ENCODE measurements at regions not wholly inside any gene's neighbourhood (a gene's known extent, or its start where the extent isn't known, plus 50 kb on each side); places are given as distances from the start of the nearest gene placed in this dataset.

DNA sequence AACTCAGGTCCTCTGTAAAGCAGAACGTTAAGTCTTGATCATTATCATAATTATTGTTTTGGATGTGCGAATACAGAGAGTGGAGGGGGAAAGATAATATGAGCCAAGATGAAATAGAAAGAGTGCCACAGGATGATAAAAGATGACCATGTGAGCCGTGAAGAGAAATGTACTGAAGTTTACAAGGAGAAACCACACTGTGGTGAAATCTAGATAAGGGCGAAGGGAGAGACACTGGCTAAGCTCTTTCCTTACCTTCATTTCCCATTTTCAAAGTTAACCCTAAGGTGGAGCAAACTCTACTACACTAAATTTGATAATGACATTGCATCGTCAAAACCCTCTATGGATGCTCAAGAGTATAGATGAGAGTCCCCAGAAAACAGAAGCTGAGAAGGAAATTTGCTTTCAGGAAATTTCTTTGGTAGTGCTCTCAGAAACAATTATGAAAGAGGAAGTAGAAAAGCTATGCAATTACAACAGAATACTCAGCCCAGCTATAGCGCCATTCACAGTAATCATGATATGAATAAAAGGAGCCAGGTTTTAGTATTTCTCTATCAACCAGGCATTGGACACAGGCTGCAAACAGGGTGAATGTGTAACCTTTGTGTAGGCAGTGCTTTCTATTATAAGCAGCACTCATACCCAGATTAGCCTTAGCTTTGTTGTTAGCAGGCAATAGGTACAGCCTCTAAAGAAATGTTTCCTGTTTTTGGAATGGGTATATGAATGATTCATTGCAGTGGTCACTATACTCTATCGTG lies 1080.7 kb downstream of the GRIK2 start:
- DNase-seq, result no peak

DNA sequence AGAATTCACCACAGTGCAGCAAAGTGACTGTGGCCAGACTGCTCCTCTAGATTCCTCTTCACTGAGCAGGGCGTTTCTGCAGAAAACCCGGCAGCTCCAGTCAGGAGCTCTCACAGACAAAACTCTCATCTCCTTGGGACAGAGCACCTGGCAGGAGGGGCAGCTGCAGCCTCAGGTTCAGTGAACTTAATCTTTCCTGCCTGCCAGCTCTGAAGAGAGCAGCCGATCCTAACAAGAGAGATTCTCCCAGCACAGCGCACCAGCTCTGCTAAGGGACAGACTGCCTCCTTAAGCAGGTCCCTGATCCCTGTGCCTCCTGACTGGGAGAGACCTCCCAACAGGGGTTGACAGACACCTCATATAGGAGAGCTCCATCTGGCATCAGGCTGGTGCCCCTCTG lies 1065.5 kb downstream of the GRIK2 start:
- no peak for DNase-seq

DNA sequence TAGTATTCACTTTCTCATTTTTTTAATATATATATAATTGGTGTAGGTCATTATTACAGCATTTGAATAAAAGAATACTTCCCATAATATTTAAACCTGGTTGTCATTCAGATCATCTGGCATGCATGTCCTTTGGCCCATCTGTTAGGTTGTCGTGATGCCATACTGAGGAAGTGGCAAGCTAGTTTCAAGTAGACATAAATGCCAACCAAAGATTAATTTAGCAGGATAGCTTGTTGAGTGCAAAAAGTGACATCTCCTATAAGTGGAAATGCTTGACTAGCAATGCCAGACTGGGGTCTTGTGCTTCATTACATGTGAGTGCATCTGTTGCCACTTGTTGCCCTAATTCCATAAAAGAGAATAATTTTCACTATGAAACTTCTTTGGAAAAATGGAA lies 1044.7 kb downstream of the GRIK2 start:
- no peak for DNase-seq

DNA sequence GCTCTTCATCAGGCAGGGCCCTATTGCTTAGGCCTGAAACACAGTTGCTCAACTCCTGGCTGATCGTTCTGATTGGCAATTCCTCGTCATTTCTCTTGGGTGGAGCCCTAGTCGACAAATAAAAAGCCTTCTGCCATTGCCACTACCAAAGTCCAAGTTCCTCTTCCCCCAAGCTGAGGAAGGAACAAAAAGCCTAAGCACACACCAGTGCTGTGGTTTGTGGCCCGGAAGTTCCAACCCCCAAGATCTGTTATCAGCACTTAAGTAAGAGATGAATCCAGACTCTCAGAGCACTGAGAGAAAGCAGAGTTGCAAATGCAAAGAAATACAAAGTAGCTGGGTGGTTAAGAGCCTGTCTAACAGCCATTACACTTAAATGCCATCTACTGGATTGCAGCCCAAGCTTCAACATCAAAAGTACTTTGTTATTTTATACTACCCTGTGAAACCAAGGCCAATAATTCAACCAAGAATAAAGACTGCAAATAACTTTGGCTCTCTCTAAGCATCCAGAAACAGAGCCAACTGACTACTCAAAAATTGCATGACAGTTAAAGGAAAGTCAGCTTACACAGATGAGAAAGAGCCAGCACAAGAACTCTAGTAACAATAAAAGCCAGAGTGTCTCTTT lies 1024.0 kb downstream of the GRIK2 start:
- DNase-seq, result no peak

DNA sequence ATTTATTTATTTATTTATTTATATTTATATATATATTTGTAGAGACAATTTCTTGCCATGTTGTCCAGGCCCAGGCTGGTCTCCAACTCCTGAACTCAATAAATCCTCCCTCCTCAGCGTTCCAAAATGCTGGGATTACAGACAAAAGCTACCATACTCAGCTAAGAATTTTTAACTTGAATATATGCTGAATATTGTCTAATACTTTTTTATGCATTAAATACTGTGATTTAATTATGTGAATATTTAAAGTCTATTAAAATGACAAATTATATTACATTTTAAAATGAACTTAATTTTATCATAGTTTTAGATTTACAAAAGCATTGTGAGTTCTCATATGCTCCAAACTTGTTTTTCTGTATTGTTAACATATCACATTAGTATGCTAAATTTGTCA lies 1022.4 kb downstream of the GRIK2 start:
- no peak for DNase-seq

DNA sequence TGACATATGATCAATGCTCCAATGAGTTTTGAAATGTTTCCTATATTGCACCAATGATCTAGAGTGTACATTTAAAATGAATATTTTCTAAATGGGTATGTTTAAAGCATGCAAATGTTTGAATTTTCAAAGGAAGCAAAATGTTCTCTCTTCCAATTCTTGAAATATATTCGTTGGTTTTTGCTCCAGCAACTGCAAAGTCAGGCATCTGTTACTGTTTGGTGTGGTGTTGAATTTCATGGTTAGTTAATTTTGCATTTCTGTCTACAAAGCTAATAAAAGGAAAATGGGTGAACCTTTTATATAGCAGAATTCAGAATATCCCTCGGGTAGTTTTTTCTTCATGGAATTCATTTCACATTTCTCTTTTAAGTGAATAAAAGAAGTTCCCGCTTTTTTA lies 1018.3 kb downstream of the GRIK2 start:
- no peak for DNase-seq

DNA sequence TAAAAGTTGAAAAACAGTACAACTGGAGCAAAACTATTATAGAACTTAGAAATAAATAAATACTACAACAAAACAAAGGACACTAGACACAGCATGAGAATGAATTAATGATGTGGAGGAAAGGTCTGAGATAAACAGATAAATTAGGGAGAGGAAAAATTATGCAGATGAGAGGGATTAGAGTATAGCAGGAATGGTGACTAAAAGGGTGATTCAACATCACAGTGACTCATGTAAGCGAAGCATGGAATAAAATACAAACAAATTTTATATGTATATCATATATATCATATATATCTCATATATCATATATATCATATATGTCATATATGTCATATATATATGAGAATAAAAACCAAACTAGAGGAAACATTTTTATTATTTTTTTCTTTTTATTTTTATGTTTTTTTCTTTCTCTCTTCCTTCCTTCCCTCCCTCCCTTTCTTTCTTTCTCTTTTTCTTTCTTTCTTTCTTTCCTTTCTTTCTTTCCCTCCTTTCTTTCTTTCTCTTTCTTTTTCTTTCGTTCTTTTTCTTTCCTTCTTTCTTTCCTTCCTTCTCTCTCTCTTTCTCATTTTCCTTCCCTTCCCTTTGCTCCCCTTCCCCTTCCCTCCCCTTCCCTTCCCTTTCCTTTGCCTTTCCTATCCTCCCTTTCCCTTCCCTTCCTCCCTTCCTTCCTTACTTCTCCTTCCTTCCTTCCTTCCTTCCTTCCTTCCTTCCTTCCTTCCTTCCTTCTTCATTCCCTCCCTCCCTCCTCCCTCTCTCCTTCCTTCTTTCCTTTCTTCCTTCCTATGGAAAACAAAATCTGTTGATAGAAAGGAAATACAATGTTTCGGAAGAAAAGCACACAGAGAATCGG lies 1014.6 kb downstream of the GRIK2 start:
- DNase-seq, result no peak

DNA sequence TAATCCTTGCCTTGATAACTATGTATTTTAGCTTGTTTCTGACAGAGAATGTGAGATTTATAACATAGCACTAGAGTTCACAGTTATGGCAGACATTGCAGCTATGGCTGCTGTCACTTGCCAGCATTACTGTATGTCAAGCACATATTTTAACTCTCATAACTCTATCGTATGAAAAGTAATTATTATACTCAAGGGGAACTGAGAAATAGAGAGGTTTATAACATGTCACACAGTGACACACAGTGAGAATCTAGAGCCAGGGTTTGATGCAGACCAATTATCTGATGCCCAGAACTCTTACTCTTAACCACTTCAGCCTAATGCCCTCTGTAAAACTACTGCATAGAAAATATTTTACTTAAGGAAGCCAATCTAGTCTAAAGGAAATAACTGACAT lies 1012.4 kb downstream of the GRIK2 start:
- no peak for DNase-seq

DNA sequence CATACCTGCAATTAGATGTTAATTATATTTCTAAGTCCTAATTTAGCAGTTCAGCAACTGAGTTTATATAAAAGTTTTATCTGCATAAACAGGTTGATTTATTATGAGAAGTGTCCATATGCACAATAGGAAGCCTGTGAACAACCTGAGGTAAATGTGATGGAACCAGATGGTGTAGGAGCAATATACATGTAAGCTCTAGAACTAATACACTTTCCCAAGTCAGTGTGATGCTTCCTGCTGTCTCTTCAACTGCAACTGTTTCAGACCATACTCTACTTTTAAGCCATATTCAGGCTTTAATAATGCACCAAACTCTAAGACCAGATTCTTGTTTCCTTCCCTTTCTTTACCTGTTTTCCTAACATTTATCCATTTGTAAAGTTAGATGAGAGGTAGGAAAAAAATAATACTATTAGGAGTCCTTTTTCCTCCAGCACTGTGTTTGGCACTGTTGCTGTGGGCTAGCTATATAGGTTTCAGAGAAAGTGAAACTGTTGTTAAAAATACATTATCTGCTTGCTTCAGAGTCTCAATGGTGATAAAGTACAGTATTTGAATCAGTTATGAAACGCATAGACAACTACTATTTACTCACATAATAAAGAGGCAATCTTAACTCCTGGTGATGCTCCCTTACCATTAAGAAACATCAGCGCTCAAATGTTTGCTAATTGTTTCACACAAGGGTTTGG lies 1009.3 kb downstream of the GRIK2 start:
- DNase-seq, result no peak

DNA sequence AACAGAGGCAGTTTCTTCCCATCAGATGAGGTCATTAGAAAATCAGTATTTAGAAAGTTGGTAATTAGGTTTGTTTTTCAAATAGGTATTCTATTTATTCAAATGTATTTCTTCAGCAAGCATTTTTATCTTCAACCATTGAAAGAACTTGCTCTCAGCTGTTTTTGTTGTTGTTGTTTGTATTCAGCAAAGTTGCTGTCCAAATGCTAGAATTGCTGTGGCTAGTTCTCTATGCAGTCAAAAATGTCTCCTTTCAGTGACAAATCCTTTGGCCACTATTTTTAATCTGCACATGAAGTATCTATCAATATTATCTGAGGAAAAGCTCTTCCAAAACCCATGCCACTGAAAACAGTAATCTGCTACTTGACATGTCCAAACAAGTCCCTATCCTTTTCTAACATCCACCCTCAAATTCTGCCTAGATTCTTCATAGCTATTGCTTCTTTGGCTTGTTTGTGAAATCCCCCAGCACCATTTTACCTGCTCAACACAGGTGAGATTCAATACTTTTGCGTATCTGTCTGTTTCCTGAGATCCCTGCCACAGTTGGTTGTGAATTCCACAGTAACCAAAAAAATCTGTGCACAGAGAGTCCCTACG lies 1005.4 kb downstream of the GRIK2 start:
- no peak for DNase-seq

DNA sequence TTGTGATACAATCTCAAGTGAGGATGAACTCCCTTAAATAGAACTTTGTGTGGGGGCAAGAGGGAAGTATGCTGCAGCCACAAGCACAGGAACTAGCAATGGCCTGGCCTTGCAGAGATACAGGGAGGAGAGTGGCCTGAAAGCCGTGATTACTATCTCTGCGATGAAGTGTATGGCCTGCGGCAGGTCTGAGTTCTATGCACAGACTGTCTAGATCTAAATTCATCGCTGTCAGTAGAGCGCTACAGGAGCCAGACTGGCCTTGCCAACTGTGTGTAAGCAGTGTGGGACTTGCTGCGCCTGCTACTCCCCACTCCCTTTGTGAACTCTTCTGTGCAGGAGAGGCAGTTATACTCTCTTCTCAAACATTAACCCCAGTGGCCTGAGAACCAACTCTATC lies 997.0 kb downstream of the GRIK2 start:
- DNase-seq, result no peak

DNA sequence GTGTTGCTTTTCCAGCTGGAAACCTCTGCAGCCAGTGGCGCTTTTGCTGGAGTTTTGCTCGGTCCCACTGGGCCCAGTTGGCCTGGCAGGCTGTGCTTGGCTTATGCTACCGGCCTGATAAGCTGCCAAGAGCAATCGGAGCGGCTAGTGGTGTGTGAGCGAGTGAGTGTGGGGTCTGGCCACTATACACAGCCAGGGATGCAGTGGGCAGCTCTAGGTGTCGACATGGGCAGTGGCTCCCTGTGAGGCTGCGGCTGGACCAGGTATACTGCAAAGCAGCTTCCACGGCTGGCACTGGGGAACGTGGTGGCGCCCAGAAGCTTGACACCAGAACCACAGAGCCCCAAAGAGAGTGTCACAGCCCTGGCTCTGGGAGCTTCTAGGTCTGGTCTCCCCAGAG lies 996.5 kb downstream of the GRIK2 start:
- no peak for DNase-seq

DNA sequence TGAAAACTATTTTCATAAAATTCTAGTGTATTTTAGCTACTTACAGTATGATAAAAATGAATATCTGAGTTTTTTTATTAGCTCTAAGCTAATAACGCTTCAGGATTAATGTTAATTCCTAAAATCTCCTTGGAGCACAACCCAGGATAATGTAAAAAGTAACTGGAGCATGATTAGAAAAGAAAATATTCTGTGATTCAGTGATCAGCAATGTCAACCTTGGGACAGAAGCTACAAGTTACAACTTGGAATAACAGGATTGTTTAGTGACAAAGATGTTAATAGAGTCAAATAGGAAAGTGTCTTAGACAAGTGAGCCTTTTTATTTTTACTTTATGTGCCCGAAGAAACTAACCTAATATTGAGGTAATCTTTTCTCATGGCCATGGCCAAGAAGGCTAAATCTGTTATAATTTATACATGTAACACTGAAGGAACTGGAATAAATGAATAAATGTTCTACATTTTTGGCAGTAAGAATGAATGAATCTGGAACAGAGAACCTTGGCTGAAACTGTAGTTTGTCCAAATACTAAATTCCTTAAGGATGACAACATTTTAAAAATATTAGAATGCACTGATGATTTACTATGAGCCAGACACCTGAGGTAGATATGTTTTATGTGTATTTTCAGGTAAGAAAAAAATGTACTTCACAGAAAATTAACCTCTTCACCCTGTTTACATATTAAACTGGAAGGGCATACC lies 994.0 kb downstream of the GRIK2 start:
- DNase-seq, result no peak

DNA sequence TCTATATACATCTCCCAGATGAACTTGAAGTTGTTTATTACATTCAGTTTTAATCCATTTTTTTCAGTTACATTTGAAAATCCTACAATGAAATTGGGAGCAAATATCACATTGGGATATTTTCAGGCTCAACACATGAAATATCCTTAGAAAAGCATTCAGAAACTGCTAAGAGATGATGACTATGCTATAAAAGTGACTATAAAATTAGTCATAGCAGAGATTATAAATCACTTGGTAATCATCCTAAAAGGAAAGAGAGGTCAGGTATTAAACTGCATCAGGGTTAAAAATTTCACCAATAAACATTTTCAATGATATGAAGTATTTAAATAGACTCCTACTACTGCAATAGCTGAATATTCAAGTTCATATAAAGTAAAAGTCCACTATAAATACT lies 987.7 kb downstream of the GRIK2 start:
- DNase-seq, result no peak

DNA sequence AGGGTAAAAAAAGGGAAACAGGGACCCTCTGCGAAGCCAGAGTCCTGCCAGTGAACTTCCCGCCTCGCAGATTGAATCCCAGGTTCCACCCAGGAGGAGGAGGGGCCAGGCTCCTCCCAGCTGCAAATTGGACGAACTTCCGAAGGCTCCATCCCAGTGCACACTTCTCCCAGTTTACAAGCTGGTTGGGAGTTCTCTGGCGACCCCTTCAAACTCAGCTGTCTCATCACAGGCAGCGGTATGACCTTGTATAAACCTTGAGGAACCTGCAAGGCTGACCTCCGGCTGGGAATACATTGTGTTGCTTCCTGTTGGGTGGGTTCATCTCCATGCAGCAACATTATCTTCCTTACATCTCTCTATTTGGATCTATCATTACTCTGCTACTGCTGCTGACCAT lies 962.7 kb downstream of the GRIK2 start:
- DNase-seq, result no peak

DNA sequence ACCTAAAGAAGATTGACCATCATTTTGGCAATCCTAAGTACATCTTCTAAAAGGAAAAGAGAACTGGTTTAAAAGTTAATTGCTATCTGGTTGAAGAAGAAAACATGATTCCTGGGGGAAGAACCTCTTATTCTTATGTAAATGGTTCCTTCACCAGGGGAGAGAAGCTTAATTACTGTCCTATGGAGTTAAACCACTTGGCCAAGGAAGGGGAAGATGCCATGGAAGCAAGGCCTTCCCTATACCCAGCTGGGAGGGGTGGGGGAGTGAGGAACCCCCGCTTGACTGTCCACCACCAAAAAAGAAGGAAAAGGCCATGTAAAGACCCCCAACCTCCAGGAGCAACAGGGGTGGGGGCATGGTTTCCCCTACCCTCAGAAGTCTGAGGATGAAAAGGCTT lies 962.1 kb downstream of the GRIK2 start:
- no peak for DNase-seq

DNA sequence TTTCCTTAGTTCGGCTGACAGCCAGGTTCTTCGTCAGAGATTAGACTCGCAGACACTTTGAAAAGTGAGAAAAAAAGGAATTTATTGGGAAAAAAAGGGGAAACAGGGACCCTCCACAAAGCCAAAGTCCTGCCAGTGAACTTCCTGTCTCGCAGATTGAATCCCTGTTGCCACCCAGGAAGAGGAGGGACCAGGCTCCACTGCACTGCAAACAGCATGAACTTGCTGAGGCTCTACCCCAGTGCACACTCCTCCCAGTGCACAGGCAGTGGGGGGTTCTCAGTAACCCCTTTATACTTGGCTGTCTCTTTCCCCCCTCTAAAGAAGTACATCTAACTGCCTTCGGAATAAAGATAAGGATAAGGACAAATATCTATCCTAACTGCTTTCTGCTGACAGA lies 959.0 kb downstream of the GRIK2 start:
- DNase-seq, result no peak

DNA sequence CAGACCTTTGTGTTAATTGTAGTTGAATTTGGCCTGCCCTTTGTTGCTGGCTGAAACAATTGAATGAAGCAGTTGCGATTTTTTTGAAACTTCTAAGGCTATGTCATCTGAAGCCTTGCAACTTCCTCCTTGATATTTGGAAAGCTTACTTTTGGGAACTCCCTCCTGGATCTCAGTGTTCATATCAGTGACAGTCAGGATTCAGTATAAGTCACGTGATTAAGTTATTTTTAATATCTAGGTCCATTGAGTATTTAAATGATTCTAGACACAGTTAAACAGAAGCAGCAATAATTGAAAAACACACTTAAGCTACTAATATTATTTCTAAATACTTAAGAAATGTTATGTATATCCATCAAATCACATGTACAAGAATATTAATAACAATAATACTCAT lies 951.3 kb downstream of the GRIK2 start:
- no peak for DNase-seq

DNA sequence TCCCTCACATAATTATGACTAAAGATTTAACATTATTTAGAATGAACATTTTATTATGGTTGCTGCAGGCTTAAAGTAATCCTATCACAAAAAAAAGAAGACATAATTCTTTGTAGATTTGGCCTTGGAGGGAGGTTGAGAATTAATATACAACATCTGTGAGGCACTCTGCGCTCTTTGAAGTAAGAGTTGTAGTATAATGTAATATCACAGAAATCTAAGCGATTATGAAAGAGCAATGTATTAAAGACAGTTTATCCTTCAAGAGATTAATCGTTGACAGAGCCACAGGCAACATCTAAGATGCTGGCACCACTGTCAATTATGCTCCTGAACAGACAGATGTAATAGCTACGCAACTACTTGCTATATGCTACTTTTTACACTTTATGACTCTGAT lies 946.8 kb downstream of the GRIK2 start:
- DNase-seq, result no peak

DNA sequence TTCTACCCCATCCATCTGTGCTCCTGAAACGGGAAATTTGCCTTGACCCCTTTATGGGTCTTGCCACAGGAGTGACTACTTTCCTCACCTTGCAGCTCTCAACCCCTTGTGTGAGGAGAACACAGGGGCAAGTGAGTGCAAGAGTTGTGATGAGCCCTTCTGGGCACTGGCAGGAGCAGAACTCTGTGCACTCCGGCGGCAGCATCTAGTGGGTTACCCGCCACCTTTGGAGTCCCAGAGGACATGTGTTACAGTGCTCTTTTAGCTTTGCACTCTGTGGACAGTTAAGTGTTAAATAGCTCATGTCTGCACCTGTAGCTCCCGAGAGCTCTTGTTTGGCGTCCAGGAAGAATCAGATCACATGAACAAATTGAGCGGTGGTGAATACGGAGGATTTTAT lies 940.2 kb downstream of the GRIK2 start:
- DNase-seq, result no peak

DNA sequence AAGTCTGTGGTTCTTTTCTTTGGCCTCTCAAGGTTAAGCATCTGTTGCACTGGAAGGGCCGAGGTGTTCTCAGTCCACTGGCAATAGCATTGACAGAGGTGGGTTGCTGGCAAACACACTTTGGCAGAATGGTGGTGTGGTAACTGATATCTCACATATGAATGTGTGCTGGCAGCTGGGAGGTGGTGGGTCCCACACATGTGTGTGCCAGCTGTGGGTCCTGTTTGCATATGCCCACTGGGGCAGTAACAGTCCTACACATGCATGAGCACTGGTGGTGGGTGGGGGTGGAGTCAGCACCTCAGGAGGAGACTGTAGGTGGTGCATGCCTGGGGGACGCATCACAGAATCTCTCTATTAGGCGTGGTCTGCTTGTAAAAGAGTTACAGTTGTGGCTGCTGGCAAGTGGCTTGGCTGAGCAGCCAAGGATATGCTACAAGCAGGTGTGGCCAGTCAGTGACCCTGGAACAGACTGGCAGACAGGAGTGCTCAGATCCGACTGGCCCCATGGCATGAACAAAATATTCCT lies 934.3 kb downstream of the GRIK2 start:
- no peak for DNase-seq

DNA sequence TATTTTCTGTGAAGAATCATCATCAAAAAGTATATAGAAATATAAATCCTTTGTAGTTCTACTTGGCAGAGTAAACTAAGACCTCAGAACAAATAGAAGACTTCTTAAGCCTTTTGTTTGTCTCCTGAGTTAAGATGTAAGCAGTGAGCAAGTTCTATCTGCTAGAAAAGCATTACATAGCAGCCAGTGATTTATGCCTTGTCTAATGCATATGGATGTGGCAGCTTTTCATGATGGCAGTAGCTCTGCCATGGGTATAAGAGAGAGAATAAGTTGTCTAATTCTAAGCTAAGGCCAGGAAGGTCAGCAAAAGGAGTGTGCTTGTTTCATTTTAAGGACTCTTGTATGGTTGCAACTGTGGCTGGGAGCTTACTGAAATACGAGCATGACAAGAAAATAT lies 920.2 kb downstream of the GRIK2 start:
- DNase-seq, result no peak

Measured in CD4-positive, alpha-beta T cell treated with Interferon alpha-2 for 1 hour (primary cell).